Liver (tissue), 8 donors: ENCODE measurements at regions not wholly inside any gene's neighbourhood (a gene's known extent, or its start where the extent isn't known, plus 50 kb on each side); places are given as distances from the start of the nearest gene placed in this dataset.

Experiments
- DNase-seq: peaks from one replicate; pipeline ENCODE4 v3.0.0-alpha.2; 2017; ENCODE audit warnings: low spot score
- H3K27ac ChIP-seq, 2 donors: one replicate each; pipeline ENCODE4 v1.7.0; 2013; ENCODE audit warnings: inconsistent platforms in 2 of 2, low read length in 2 of 2, control low read depth in 1 of 2, low read depth in 1 of 2, mild to moderate bottlenecking in 1 of 2
- H3K27me3 ChIP-seq, 4 donors: one replicate each; pipeline versions ENCODE4 v1.6.1 to v1.7.0; 2013; ENCODE audit warnings: low read length in 3 of 4, inconsistent platforms in 1 of 4, mild to moderate bottlenecking in 1 of 4, moderate library complexity in 1 of 4; ENCODE audit not compliant: control insufficient read depth in 4 of 4, insufficient read depth in 4 of 4
- H3K36me3 ChIP-seq, 4 donors: one replicate each; pipeline versions ENCODE4 v1.6.1 to v1.7.0; 2013; ENCODE audit warnings: low read length in 3 of 4, mild to moderate bottlenecking in 3 of 4, low read depth in 1 of 4, moderate library complexity in 1 of 4; ENCODE audit not compliant: control insufficient read depth in 4 of 4, insufficient read depth in 3 of 4
- H3K4me1 ChIP-seq, 4 donors: one replicate each; pipeline versions ENCODE4 v1.6.1 to v1.7.0; 2013; ENCODE audit warnings: low read length in 3 of 4, mild to moderate bottlenecking in 3 of 4, moderate library complexity in 1 of 4; ENCODE audit not compliant: control insufficient read depth in 4 of 4, insufficient read depth in 4 of 4
- H3K4me3 ChIP-seq, 3 donors: one replicate each; pipeline versions ENCODE4 v1.6.1 to v1.7.0; 2013; ENCODE audit warnings: low read length in 3 of 3, control low read depth in 1 of 3, low read depth in 1 of 3, mild to moderate bottlenecking in 1 of 3
- H3K9ac ChIP-seq, 2 donors: one replicate each; pipeline ENCODE4 v1.7.0; 2013; ENCODE audit warnings: low read length in 2 of 2, mild to moderate bottlenecking in 2 of 2, moderate library complexity in 2 of 2, control low read depth in 1 of 2, low read depth in 1 of 2
- H3K9me3 ChIP-seq, 4 donors: one replicate each; pipeline versions ENCODE4 v1.6.1 to v1.7.0; 2013; ENCODE audit warnings: low read length in 3 of 4; ENCODE audit not compliant: control insufficient read depth in 4 of 4
- EGR1 ChIP-seq, 2 donors: IDR thresholded peaks; 2 replicates each; pipeline ENCODE4 v1.6.1; 2016 to 2018; ENCODE audit warnings: antibody characterized with exemption in 2 of 2, low read depth in 2 of 2
- FOXA1 ChIP-seq: IDR thresholded peaks from 2 replicates; pipeline ENCODE4 v1.6.1; 2016; ENCODE audit warnings: antibody characterized with exemption
- FOXA2 ChIP-seq: IDR thresholded peaks from 2 replicates; pipeline ENCODE4 v1.6.1; 2016; ENCODE audit warnings: antibody characterized with exemption
- GABPA ChIP-seq, 2 donors: IDR thresholded peaks in 1 of 2; conservative IDR thresholded peaks in 1 of 2; 2 replicates each; pipeline ENCODE4 v1.6.1; 2016; ENCODE audit warnings: antibody characterized with exemption in 2 of 2, mild to moderate bottlenecking in 1 of 2, moderate library complexity in 1 of 2
- HNF4A ChIP-seq, 2 donors: conservative IDR thresholded peaks; 2 replicates each; pipeline ENCODE4 v1.6.1; 2016; ENCODE audit warnings: antibody characterized with exemption in 2 of 2, mild to moderate bottlenecking in 2 of 2
- HNF4G ChIP-seq: IDR thresholded peaks from 2 replicates; pipeline ENCODE4 v1.6.1; 2016; ENCODE audit warnings: antibody characterized with exemption
- JUND ChIP-seq, 2 donors: IDR thresholded peaks; 2 replicates each; pipeline ENCODE4 v1.6.1; 2016; ENCODE audit warnings: antibody characterized with exemption in 2 of 2
- NR2F2 ChIP-seq: IDR thresholded peaks from 2 replicates; pipeline ENCODE4 v1.6.1; 2016; ENCODE audit warnings: antibody characterized with exemption
- RAD21 ChIP-seq, 2 donors: IDR thresholded peaks; 2 replicates each; pipeline ENCODE4 v1.6.1; 2016; ENCODE audit warnings: antibody characterized with exemption in 2 of 2, mild to moderate bottlenecking in 2 of 2
- RXRA ChIP-seq, 2 donors: IDR thresholded peaks; 2 replicates each; pipeline ENCODE4 v1.6.1; 2017 to 2018; ENCODE audit warnings: antibody characterized with exemption in 2 of 2, mild to moderate bottlenecking in 1 of 2
- SP1 ChIP-seq: IDR thresholded peaks from 2 replicates; pipeline ENCODE4 v1.6.1; 2018; ENCODE audit warnings: antibody characterized with exemption, mild to moderate bottlenecking
- TAF1 ChIP-seq: conservative IDR thresholded peaks from 2 replicates; pipeline ENCODE4 v1.6.1; 2016; ENCODE audit warnings: antibody characterized with exemption, mild to moderate bottlenecking
- YY1 ChIP-seq: IDR thresholded peaks from 2 replicates; pipeline ENCODE4 v1.6.1; 2016; ENCODE audit warnings: antibody characterized with exemption, mild to moderate bottlenecking
- WGBS: extraction: QIAGEN DNeasy Blood & Tissue Kit; methylation state at CpG from one replicate; pipeline ENCODE4 v1.1.7; 2013; 5-methylcytosine and 5-hydroxymethylcytosine counted together
- TF ChIP-seq, protein P1 (sequence below): IDR thresholded peaks from 2 replicates; pipeline ENCODE4 v1.6.1; 2016; ENCODE audit warnings: antibody characterized with exemption
- TF ChIP-seq, protein P2 (sequence below): IDR thresholded peaks from 2 replicates; pipeline ENCODE4 v1.6.1; 2016; ENCODE audit warnings: antibody characterized with exemption, mild to moderate bottlenecking
- TF ChIP-seq, protein P3 (sequence below): IDR thresholded peaks from 2 replicates; pipeline ENCODE4 v1.6.1; 2016; ENCODE audit warnings: antibody characterized with exemption
- TF ChIP-seq, protein P4 (sequence below): fragments of 150-350 bp; IDR thresholded peaks from 2 replicates; pipeline ENCODE4 v1.5.1; 2017; ENCODE audit warnings: improper control_type of control experiment, low read depth, low read length; ENCODE audit not compliant: missing input control
- TF ChIP-seq, protein P5 (sequence below): IDR thresholded peaks from 2 replicates; pipeline ENCODE4 v1.6.1; 2016; ENCODE audit warnings: antibody characterized with exemption
- donor health status: healthy.
- donor health status: healthy.
- donor health status: healthy.
- donor health status: healthy.
- donor health status: healthy.

DNA sequence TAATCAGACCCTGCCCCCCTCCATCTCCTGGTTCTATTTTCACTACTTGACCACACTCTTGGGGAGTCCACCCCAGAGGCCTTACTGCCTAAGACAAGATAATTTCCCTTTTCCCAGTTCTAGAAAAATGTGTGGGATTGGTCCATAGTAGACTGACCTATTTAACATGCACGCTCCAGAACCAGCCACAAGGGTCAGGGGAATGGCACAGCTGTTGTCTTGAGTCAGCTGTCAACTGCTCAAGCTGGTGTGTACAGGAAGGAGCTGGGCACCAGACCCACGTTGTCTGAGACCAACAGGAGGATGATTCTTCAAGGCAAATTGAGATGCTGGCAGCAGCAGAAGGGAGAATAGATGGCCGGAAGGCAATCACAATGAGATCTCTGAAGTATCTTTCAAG lies 280.5 kb downstream of the UQCRFS1 start:
- H3K27me3 ChIP-seq, result peaks cover 0 to 9% (median 0%) of the 10 kb centered on the region in 4 donors
- 72% methylated on average over 3 of the region's 3 CpGs for whole genome bisulfite sequencing
- H3K27ac ChIP-seq, result no peak overlapping the region
- no peak overlapping the region for H3K9ac ChIP-seq
- H3K4me3 ChIP-seq, result no peak overlapping the region
- no peaks in the 10 kb centered on the region for H3K4me1 ChIP-seq
- no peak for DNase-seq
- H3K36me3 ChIP-seq, result no peaks in the 10 kb centered on the region
- TF ChIP-seq SP1 (no peak), EGR1 (IDR thresholded peaks at IDR 0.05; ENCODE audit: low read depth in 2 of 2) (no peak), HNF4A (conservative IDR thresholded peaks at IDR 0.05) (no peak), HNF4G (no peak), NR2F2 (no peak)
- TF ChIP-seq, protein P1, sequence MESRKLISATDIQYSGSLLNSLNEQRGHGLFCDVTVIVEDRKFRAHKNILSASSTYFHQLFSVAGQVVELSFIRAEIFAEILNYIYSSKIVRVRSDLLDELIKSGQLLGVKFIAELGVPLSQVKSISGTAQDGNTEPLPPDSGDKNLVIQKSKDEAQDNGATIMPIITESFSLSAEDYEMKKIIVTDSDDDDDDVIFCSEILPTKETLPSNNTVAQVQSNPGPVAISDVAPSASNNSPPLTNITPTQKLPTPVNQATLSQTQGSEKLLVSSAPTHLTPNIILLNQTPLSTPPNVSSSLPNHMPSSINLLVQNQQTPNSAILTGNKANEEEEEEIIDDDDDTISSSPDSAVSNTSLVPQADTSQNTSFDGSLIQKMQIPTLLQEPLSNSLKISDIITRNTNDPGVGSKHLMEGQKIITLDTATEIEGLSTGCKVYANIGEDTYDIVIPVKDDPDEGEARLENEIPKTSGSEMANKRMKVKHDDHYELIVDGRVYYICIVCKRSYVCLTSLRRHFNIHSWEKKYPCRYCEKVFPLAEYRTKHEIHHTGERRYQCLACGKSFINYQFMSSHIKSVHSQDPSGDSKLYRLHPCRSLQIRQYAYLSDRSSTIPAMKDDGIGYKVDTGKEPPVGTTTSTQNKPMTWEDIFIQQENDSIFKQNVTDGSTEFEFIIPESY, result no peak
- TF ChIP-seq, protein P2, sequence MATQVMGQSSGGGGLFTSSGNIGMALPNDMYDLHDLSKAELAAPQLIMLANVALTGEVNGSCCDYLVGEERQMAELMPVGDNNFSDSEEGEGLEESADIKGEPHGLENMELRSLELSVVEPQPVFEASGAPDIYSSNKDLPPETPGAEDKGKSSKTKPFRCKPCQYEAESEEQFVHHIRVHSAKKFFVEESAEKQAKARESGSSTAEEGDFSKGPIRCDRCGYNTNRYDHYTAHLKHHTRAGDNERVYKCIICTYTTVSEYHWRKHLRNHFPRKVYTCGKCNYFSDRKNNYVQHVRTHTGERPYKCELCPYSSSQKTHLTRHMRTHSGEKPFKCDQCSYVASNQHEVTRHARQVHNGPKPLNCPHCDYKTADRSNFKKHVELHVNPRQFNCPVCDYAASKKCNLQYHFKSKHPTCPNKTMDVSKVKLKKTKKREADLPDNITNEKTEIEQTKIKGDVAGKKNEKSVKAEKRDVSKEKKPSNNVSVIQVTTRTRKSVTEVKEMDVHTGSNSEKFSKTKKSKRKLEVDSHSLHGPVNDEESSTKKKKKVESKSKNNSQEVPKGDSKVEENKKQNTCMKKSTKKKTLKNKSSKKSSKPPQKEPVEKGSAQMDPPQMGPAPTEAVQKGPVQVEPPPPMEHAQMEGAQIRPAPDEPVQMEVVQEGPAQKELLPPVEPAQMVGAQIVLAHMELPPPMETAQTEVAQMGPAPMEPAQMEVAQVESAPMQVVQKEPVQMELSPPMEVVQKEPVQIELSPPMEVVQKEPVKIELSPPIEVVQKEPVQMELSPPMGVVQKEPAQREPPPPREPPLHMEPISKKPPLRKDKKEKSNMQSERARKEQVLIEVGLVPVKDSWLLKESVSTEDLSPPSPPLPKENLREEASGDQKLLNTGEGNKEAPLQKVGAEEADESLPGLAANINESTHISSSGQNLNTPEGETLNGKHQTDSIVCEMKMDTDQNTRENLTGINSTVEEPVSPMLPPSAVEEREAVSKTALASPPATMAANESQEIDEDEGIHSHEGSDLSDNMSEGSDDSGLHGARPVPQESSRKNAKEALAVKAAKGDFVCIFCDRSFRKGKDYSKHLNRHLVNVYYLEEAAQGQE, result no peak
- no peaks in the 10 kb centered on the region for H3K9me3 ChIP-seq

DNA sequence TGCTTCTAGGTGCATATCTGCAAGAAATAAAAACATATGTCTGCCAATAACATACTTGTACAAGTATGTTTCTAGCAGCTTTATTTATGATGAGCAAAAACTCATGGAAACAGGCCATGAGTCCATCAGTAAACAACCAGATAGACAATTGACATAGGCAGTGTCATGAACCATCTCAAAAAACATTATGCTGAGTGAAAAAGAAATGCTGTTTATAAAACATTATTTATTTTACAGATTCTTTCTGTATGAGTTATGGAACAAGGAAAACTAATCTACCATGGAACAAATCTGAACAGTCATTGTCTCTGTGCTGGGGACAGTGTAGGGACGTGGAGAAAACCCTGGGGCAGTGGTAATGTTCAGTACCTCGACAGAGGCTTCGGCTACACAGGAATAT lies 283.9 kb downstream of the UQCRFS1 start:
- no peaks in the 10 kb centered on the region for H3K9me3 ChIP-seq
- H3K9ac ChIP-seq, result no peak overlapping the region
- H3K36me3 ChIP-seq, result no peaks in the 10 kb centered on the region
- TF ChIP-seq HNF4A (conservative IDR thresholded peaks at IDR 0.05) (no peak), YY1 (no peak), RXRA (IDR thresholded peaks at IDR 0.05) (no peak), JUND (IDR thresholded peaks at IDR 0.05) (no peak), HNF4G (no peak), FOXA2 (no peak), SP1 (no peak), NR2F2 (no peak), EGR1 (IDR thresholded peaks at IDR 0.05; ENCODE audit: low read depth in 2 of 2) (no peak), TAF1 (no peak), RAD21 (IDR thresholded peaks at IDR 0.05) (no peak), GABPA (IDR thresholded peaks at IDR 0.05 in 1 of 2, conservative IDR thresholded peaks at IDR 0.05 in 1 of 2) (no peak), FOXA1 (no peak)
- TF ChIP-seq, protein P1, result no peak
- TF ChIP-seq, protein P3, sequence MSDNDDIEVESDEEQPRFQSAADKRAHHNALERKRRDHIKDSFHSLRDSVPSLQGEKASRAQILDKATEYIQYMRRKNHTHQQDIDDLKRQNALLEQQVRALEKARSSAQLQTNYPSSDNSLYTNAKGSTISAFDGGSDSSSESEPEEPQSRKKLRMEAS, result no peak
- TF ChIP-seq, protein P2, result no peak
- TF ChIP-seq, protein P4, sequence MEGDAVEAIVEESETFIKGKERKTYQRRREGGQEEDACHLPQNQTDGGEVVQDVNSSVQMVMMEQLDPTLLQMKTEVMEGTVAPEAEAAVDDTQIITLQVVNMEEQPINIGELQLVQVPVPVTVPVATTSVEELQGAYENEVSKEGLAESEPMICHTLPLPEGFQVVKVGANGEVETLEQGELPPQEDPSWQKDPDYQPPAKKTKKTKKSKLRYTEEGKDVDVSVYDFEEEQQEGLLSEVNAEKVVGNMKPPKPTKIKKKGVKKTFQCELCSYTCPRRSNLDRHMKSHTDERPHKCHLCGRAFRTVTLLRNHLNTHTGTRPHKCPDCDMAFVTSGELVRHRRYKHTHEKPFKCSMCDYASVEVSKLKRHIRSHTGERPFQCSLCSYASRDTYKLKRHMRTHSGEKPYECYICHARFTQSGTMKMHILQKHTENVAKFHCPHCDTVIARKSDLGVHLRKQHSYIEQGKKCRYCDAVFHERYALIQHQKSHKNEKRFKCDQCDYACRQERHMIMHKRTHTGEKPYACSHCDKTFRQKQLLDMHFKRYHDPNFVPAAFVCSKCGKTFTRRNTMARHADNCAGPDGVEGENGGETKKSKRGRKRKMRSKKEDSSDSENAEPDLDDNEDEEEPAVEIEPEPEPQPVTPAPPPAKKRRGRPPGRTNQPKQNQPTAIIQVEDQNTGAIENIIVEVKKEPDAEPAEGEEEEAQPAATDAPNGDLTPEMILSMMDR, result no peak
- TF ChIP-seq, protein P5, sequence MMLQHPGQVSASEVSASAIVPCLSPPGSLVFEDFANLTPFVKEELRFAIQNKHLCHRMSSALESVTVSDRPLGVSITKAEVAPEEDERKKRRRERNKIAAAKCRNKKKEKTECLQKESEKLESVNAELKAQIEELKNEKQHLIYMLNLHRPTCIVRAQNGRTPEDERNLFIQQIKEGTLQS, result no peak
- H3K27ac ChIP-seq, result no peak overlapping the region
- H3K4me3 ChIP-seq, result no peak overlapping the region
- DNase-seq, result no peak
- no peaks in the 10 kb centered on the region for H3K4me1 ChIP-seq
- 69% methylated on average over 3 of the region's 3 CpGs for WGBS
- H3K27me3 ChIP-seq, result peaks cover 0 to 9% (median 0%) of the 10 kb centered on the region in 4 donors
